GM18507 (cell line): ENCODE measurements at regions not wholly inside any gene's neighbourhood (a gene's known extent, or its start where the extent isn't known, plus 50 kb on each side); places are given as distances from the start of the nearest gene placed in this dataset.
"Not testable (repeated sequence)": the region's sequence is repeated elsewhere in the genome, so short reads cannot be mapped to it uniquely, and the experiment has no call there.

ENCODE experiments used
- DNase-seq: peaks from one replicate; pipeline ENCODE4 v3.0.0; 2011; ENCODE audit warnings: low read depth; ENCODE audit not compliant: insufficient read length; ENCODE audit errors: extremely low spot score
- FAIRE-seq: peaks from 2 replicates; lab custom pipeline; 2011; peaks lifted over from hg19 to GRCh38; lab: Jason Lieb, UNC

GRCh38 chr6:134822920-134823709, 126.8 kb downstream of the ALDH8A1 start:
- FAIRE-seq (peak; percentile 65), DNase-seq (peak; percentile 33)

DNA sequence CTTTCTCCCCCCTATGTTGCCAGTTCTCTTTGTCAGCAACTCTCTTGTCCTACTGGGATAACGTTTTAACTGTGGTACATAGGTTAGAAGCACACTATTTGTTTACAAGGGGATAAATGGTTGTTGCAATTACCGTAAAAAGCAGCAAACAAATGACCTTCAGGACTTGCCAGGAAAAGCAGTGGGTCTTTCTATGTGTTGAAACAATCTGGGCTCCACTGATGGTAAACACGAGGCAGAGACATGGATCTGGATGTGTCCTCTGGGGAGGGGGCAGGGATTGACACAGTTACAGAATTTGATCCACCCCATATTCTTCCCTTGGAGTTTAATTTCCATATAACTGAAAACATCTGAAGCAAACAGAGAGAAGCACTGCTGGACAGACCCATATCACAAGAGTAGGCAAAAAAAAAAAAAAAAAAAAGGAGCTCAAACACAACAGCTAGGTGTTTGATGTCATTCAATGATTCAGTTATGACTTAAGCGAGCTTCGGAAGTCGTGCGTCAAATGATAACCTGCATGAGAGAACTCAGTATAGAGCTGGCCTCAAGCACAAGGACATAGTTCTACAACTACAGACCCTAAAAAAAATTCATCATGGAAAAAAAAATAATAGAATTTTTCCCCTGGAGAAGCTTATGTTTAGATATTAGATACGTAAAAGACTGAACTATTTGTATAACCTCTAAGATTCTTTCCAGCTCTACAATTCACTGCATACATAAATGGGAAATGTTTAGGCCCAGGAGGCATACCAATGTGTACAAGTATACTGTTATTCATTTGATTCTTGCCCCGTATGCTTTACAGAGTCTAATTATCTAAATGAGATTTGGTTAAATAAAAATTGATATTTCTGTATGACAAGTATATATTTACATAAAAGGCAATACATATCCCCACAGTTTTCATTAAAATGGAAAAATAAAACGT, 127.7 kb downstream of the ALDH8A1 start:
- FAIRE-seq (no peak), DNase-seq (no peak)

- FAIRE-seq (no peak), DNase-seq (no peak)
Measured at GRCh38 chr6:134821397-134821796, 128.5 kb downstream of the ALDH8A1 start.

DNA sequence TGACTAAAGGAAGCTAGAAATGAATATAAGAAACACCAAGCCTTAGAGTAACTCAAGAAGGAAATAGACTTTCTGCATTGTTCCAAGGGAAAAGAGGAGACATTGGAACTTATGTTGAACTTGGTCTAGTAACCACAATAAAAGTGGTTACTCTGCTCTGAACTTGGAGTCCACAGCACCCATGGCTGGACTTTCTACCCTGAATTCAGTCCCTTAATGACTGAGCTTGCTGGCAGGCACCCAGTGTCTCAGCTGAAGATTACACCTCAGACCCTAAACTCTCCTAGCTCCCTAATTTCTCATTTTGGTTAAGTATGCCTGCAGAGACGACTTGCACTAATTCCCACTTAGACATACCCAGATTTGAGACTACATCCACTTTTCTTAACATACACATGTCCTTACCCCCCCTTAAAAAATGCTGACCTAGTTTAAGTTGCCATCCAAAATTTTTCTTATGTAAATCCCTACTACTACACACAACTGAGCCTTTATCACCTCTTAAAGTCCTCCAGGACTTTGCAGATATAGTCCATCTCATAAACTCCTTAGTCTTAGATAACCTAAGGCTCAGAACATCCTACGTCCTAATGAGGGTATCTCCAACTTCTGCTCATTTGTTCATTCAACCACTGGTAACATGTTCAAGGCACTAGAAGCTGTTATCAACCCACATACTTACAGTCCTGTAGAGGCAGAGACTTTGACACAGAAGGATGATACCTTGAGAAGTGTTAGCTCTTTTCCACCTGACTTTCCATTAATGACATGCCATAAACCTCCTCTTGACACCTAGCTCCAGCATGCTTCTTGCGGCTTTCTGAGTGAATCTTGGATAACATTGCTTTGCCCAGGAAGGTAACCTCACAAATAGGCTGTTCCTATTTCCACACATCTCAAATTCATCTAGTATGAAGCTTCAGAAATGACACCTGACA, 129.8 kb downstream of the ALDH8A1 start:
- no peak for FAIRE-seq
- no peak for DNase-seq

- no peak for FAIRE-seq
- DNase-seq, result no peak
Measured at GRCh38 chr6:134819236-134819635, 130.7 kb downstream of the ALDH8A1 start.

GRCh38 chr6:134817448-134817847, 132.5 kb downstream of the ALDH8A1 start:
- no peak for DNase-seq
- FAIRE-seq, result no peak

DNA sequence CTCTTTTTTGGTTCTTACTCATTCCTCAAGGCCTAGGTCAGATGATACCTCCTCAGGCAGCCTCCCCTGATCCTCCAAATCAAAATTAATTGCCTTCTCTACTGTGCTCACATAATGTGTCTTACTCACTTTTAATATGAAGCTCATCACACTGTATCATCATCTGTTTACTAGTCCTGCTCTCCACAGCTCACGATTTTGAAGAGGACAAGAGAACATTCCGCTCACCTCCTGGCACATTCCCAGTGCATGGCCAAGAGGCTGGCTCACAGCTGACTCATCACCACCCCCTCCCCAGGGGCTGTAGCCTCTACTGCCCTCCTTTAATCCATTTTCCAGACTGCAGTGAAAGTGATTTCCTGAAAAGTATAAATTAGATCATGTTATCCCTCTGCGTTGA, 133.1 kb downstream of the ALDH8A1 start:
- no peak for DNase-seq
- no peak for FAIRE-seq

- no peak for DNase-seq
- no peak for FAIRE-seq
Measured at GRCh38 chr6:134816300-134816699, 133.6 kb downstream of the ALDH8A1 start.

GRCh38 chr6:134814076-134814695, 135.7 kb downstream of the ALDH8A1 start:
- no peak for FAIRE-seq
- DNase-seq, result no peak

DNA sequence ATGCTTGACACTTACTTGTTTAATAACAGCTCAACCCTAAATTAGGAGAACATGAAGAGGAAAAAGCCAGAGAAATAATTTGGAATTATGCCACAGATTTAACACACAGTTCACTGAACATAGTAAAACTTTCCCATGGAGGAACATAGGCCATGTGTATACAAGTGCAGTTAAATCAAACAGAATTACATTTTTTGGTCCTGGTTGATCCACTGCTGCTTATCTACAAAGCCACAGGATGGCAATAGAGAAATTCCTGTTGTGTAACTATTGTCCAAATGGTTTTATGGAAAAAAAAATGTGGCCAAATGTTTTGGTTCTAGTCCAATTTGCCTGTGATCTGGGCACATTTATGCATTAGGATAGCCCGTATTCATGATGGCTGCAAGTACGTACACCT, 136.8 kb downstream of the ALDH8A1 start:
- FAIRE-seq (no peak), DNase-seq (no peak)

- DNase-seq (no peak), FAIRE-seq (no peak)
Measured at GRCh38 chr6:134810402-134810801, 139.5 kb downstream of the ALDH8A1 start.

- no peak for FAIRE-seq
- no peak for DNase-seq
Measured at GRCh38 chr6:134809130-134809529, 140.8 kb downstream of the ALDH8A1 start.

GRCh38 chr6:134806180-134806798, 143.6 kb downstream of the ALDH8A1 start:
- DNase-seq, result no peak

DNA sequence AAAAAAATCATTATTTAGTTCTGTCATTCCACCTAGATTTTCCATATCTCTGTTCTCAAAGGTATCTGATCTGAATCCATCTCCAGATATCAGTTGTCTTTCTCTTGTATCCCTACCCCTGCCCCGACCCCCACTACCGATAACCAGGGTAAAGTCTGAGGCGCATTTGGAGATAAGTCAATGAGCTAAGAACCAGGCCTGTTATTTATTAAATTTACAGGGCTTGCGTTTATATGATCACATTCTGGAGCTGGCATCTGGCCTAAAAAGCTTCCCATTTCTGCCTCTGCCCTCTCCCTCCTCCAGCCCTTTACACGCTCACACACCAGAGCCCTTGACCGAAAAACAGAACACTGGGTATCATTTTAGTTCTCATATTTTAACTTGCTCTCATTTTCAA, 144.7 kb downstream of the ALDH8A1 start:
- no peak for DNase-seq
- no peak for FAIRE-seq

More at GRCh38 chr6:134806180-134806798, 143.6 kb downstream of the ALDH8A1 start:
- FAIRE-seq, result no peak

DNA sequence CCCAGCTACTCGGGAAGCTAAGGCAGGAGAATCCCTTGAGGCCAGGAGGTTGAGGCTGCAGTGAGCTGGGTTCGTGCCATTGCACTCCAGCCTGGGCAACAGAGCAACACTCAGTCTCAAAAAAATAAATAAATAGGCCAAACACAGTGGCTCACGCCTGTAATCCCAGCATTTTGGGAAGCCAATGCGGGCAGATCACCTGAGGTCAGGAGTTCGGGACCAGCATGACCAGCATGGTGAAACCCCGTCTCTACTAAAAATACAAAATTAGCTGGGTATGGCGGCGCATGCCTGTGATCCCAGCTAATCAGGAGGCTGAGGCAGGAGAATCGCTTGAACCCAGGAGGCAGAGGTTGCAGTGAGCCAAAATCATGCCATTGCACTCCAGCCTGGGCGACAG, 145.6 kb downstream of the ALDH8A1 start:
- not testable (repeated sequence) for FAIRE-seq, DNase-seq

- FAIRE-seq, result no peak
Measured at GRCh38 chr6:134802426-134803058, 147.4 kb downstream of the ALDH8A1 start.

GRCh38 chr6:134797400-134798113, 152.3 kb downstream of the ALDH8A1 start:
- no peak for DNase-seq
- FAIRE-seq, result no peak

More at GRCh38 chr6:134802426-134803058, 147.4 kb downstream of the ALDH8A1 start:
- no peak for DNase-seq

GRCh38 chr6:134795691-134796090, 154.2 kb downstream of the ALDH8A1 start:
- no peak for FAIRE-seq
- DNase-seq, result no peak
